HepG2 (cell line): ENCODE measurements at regions not wholly inside any gene's neighbourhood (a gene's known extent, or its start where the extent isn't known, plus 50 kb on each side); places are given as distances from the start of the nearest gene placed in this dataset.

Source experiments
- ATAC-seq: fragments of 200-7000 bp; cut with Tn5 transposase; 3 replicates; pipeline ENCODE4 v1.9.1; 2020; ENCODE audit warnings: mild to moderate bottlenecking, moderate library complexity
- BruUV-seq: library from RNA; stranded (reverse); fragments of 400-500 nt; replicated peaks from 2 replicates; lab custom pipeline; 2021; lab: Mats Ljungman, UMichigan
- CTCF ChIA-PET: fragments of 300-600 bp; formaldehyde crosslinking; extraction: SDS; loops from one replicate; lab custom pipeline; 2021; ENCODE audit warnings: low total read pairs, inconsistent platforms, low intra/inter-chr PET ratio; lab: Yijun Ruan, JAX
- POLR2A ChIA-PET: fragments of 350-600 bp; sonication (Branson Sonifier 250); formaldehyde crosslinking; loops from one replicate; lab custom pipeline; 2020; ENCODE audit warnings: antibody characterized with exemption, inconsistent platforms; lab: Yijun Ruan, JAX
- DNase-seq: peaks from one replicate; pipeline ENCODE4 v3.0.0-alpha.2; 2015; ENCODE audit warnings: low spot score
- FAIRE-seq: peaks from 3 replicates; lab custom pipeline; 2011; peaks lifted over from hg19 to GRCh38; lab: Jason Lieb, UNC
- H2AFZ ChIP-seq: one replicate; pipeline ENCODE4 v1.6.1; 2011; ENCODE audit warnings: low read length, inconsistent platforms
- H3K27ac ChIP-seq: fragments of 300-600 bp; 3 replicates; pipeline ENCODE4 v1.8.0; 2011; ENCODE audit warnings: mixed run types, mild to moderate bottlenecking, mixed read lengths, low read length, inconsistent platforms; ENCODE audit not compliant: insufficient read depth; ENCODE audit errors: extremely low read length
- H3K27me3 ChIP-seq, 2 experiments: fragments of 200-600 bp in 1 of 2; 2 replicates in 1 of 2; 3 replicates in 1 of 2; pipeline versions ENCODE4 v1.6.0 to v1.8.0; 2011; ENCODE audit warnings: low read length in 2 of 2, mild to moderate bottlenecking in 2 of 2, moderate library complexity in 2 of 2, inconsistent platforms in 1 of 2; ENCODE audit not compliant: insufficient read depth in 2 of 2, control insufficient read depth in 1 of 2
- H3K36me3 ChIP-seq, 2 experiments: fragments of 200-600 bp in 1 of 2; replicated peaks in 1 of 2; 2 replicates in 1 of 2; 3 replicates in 1 of 2; pipeline versions ENCODE4 v1.5.1 to v1.8.0; 2011; ENCODE audit warnings: low read length in 2 of 2, inconsistent platforms in 1 of 2; ENCODE audit not compliant: insufficient read depth in 2 of 2, control insufficient read depth in 1 of 2
- H3K4me1 ChIP-seq: 2 replicates; pipeline ENCODE4 v1.5.1; 2012; ENCODE audit warnings: low read length, inconsistent platforms; ENCODE audit not compliant: insufficient read depth
- H3K4me2 ChIP-seq: 2 replicates; pipeline ENCODE4 v1.6.0; 2011; ENCODE audit warnings: low read depth, low read length, inconsistent platforms
- H3K4me3 ChIP-seq, 3 experiments: fragments of 200-600 bp in 1 of 3; sonication (generic), shearing (Covaris generic) in 1 of 3; replicated peaks in 1 of 3; 2 replicates each; pipeline ENCODE4 v1.5.1; 2011 to 2016; ENCODE audit warnings: low read length in 3 of 3, inconsistent platforms in 2 of 3, low read depth in 2 of 3, mild to moderate bottlenecking in 2 of 3, control low read depth in 1 of 3, mixed read lengths in 1 of 3; ENCODE audit not compliant: insufficient read depth in 1 of 3
- H3K79me2 ChIP-seq: one replicate; pipeline ENCODE4 v1.6.1; 2011; ENCODE audit warnings: low read length, inconsistent platforms; ENCODE audit not compliant: insufficient read depth
- H3K9ac ChIP-seq: 2 replicates; pipeline ENCODE4 v1.6.0; 2011; ENCODE audit warnings: mild to moderate bottlenecking, low read depth, low read length, inconsistent platforms; ENCODE audit not compliant: insufficient read depth
- H3K9me3 ChIP-seq: 2 replicates; pipeline ENCODE4 v1.5.1; 2012; ENCODE audit warnings: mild to moderate bottlenecking, low read length
- H4K20me1 ChIP-seq: 2 replicates; pipeline ENCODE4 v1.6.0; 2011; ENCODE audit warnings: inconsistent platforms, mild to moderate bottlenecking, low read length, moderate library complexity; ENCODE audit not compliant: insufficient read depth
- ELF3 ChIP-seq: IDR thresholded peaks from 2 replicates; pipeline ENCODE4 v1.6.1; 2016; ENCODE audit warnings: missing genetic modification reagents, missing compliant biosample characterization
- ERF ChIP-seq: IDR thresholded peaks from 2 replicates; pipeline ENCODE4 v1.6.1; 2018; ENCODE audit warnings: missing biosample characterization, missing genetic modification reagents
- FUBP1 ChIP-seq: sonication (generic); formaldehyde crosslinking; IDR thresholded peaks from 2 replicates; pipeline ENCODE4 v1.5.1; 2020; ENCODE audit warnings: missing genetic modification reagents, mild to moderate bottlenecking, borderline replicate concordance
- TRIM22 ChIP-seq: fragments of 450-650 bp; IDR thresholded peaks from 2 replicates; pipeline ENCODE4 v1.6.1; 2017
- ZBTB40 ChIP-seq, 2 experiments: fragments of 450-650 bp in 1 of 2; sonication (generic) in 1 of 2; formaldehyde crosslinking in 1 of 2; IDR thresholded peaks; 2 replicates each; pipeline versions ENCODE4 v1.6.1 to v1.8.0; 2016 to 2022; ENCODE audit warnings: antibody characterized with exemption in 1 of 2, mild to moderate bottlenecking in 1 of 2, missing genetic modification reagents in 1 of 2
- ZC3H13 ChIP-seq: sonication (generic); formaldehyde crosslinking; IDR thresholded peaks from 2 replicates; pipeline ENCODE4 v1.8.1; 2023; ENCODE audit warnings: mild to moderate bottlenecking, missing genetic modification reagents, moderate library complexity
- ZFP1 ChIP-seq: IDR thresholded peaks from 2 replicates; pipeline ENCODE4 v1.6.1; 2016
- ZNF629 ChIP-seq: sonication (generic); formaldehyde crosslinking; conservative IDR thresholded peaks from 2 replicates; pipeline ENCODE4 v1.5.0; 2020; ENCODE audit warnings: missing genetic modification reagents
- WGBS: methylation state at CpG from one replicate; pipeline ENCODE4 v1.1.6; 2017; ENCODE audit warnings: low lambda C conversion rate; 5-methylcytosine and 5-hydroxymethylcytosine counted together
- in situ Hi-C: cut with HindIII; loops from 2 replicates; pipeline ENCODE4 v1.10.0; 2017; ENCODE audit warnings: low pct_unique_long_range_greater_than_20kb; ENCODE audit not compliant: extremely low pct_ligation_motif_present
- intact Hi-C: fragments of 100-400 bp; cut with micrococcal nuclease; formaldehyde crosslinking; loops from one replicate; pipeline ENCODE4 v1.10.0; 2022; ENCODE audit not compliant: unreplicated experiment

- no peak for TF ChIP-seq ZC3H13 (CRISPR knock-in tag)
These were observed 101.1 kb upstream of the SOD1 start (continued) for GRCh38 chr21:31558189-31558961.

GRCh38 chr21:31557421-31558188 lies 101.9 kb upstream of the SOD1 start:
- no peak for ATAC-seq
- Histone ChIP-seq H3K27me3 (peaks cover 4 to 21% of the 10 kb centered on the region in 2 experiments), H2AFZ (no peak overlapping the region), H3K4me2 (no peak overlapping the region), H3K36me3 (no peaks in the 10 kb centered on the region), H4K20me1 (no peaks in the 10 kb centered on the region), H3K9me3 (no peaks in the 10 kb centered on the region), H3K27ac (no peak overlapping the region), H3K4me1 (no peaks in the 10 kb centered on the region), H3K79me2 (no peaks in the 10 kb centered on the region), H3K9ac (no peak overlapping the region), H3K4me3 (no peak overlapping the region)
- in situ Hi-C loops, result no loop called here
- CTCF ChIA-PET, result no interaction called here
- no peak for DNase-seq
- POLR2A ChIA-PET, result no interaction called here
- 21% methylated on average over 8 of the region's 76 CpGs for WGBS
- FAIRE-seq, result no peak
- no TSS peak for BruUV-seq
- intact Hi-C loops, result no loop called here
- TF ChIP-seq ELF3 (CRISPR knock-in tag) (no peak), ZBTB40 (IDR thresholded peaks at IDR 0.05) (no peak), ZBTB40 (CRISPR knock-in tag; IDR thresholded peaks at IDR 0.05) (no peak), ZFP1 (CRISPR knock-in tag) (no peak), FUBP1 (CRISPR knock-in tag) (no peak), ERF (CRISPR knock-in tag) (no peak), ZNF629 (CRISPR knock-in tag) (0 out of 2 replicates have a peak, but pooled peaks have one; percentile 13), TRIM22 (no peak)
